MCF 10A (cell line): ENCODE measurements at regions not wholly inside any gene's neighbourhood (a gene's known extent, or its start where the extent isn't known, plus 50 kb on each side); places are given as distances from the start of the nearest gene placed in this dataset.

Experiments used
- BruUV-seq: library from RNA; stranded (reverse); fragments of 400-500 nt; replicated peaks from 2 replicates; lab custom pipeline; 2021; lab: Mats Ljungman, UMichigan
- CTCF ChIA-PET: fragments of 300-600 bp; sonication (Branson Sonifier 250); formaldehyde crosslinking; extraction: SDS; loops from one replicate; lab custom pipeline; 2021; ENCODE audit warnings: antibody characterized with exemption, inconsistent platforms; lab: Yijun Ruan, JAX
- POLR2A ChIA-PET: fragments of 300-600, 350-650 bp; sonication (Branson Sonifier 250); formaldehyde crosslinking; extraction: SDS; loops from one replicate; lab custom pipeline; 2020; ENCODE audit warnings: antibody characterized with exemption, inconsistent platforms; lab: Yijun Ruan, JAX
- DNase-seq: peaks from one replicate; pipeline ENCODE4 v3.0.0-alpha.2; 2018; ENCODE audit not compliant: unreplicated experiment
- H3K27ac Mint-ChIP-seq: one replicate; pipeline ENCODE4 v1.8.0; 2022; ENCODE audit warnings: mild to moderate bottlenecking, low read depth, mixed read lengths; ENCODE audit not compliant: unreplicated experiment
- H3K27me3 Mint-ChIP-seq: one replicate; pipeline ENCODE4 v1.8.0; 2022; ENCODE audit warnings: mixed read lengths; ENCODE audit not compliant: insufficient read depth, unreplicated experiment
- H3K36me3 Mint-ChIP-seq: one replicate; pipeline ENCODE4 v1.8.0; 2022; ENCODE audit warnings: mild to moderate bottlenecking, moderate library complexity, mixed read lengths; ENCODE audit not compliant: insufficient read depth, unreplicated experiment
- H3K4me1 Mint-ChIP-seq: one replicate; pipeline ENCODE4 v1.8.0; 2022; ENCODE audit warnings: mixed read lengths; ENCODE audit not compliant: insufficient read depth, unreplicated experiment
- H3K4me3 Mint-ChIP-seq: one replicate; pipeline ENCODE4 v1.8.0; 2022; ENCODE audit warnings: mild to moderate bottlenecking, moderate library complexity, mixed read lengths; ENCODE audit not compliant: unreplicated experiment
- H3K9me3 Mint-ChIP-seq: one replicate; pipeline ENCODE4 v1.8.0; 2022; ENCODE audit warnings: mixed read lengths; ENCODE audit not compliant: unreplicated experiment
- intact Hi-C: fragments of 100-400 bp; cut with micrococcal nuclease; formaldehyde crosslinking; loops from 2 replicates; pipeline ENCODE4 v1.14.1; 2022
- TF ChIP-seq, protein P1 (sequence below): fragments of 200-600 bp; IDR thresholded peaks from one replicate; pipeline ENCODE4 v1.8.0; 2022; ENCODE audit warnings: antibody characterized with exemption, mild to moderate bottlenecking; ENCODE audit not compliant: unreplicated experiment

DNA sequence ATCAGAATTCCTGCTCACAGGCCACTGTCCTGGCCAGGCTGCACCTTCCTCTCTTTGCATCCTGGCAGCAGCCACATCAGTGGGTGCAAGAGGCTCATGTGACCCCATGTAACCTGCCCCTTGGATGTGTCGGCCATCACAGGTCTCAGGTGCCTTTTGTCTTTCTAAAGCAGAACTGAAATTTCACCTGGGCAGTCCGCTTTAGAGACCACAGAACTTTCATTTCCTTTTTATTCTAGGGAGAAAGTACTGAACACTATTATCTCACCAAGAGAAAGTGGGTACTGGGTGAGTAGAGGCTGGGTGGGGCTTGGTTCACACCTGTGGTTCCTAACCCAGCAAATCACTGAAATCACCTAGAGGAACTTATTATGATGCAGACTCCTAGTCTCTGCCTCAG is 51.7 kb upstream of the NUP160 start:
- no peak overlapping the region for H3K4me3 Mint-ChIP-seq
- H3K27me3 Mint-ChIP-seq = no peaks in the 10 kb centered on the region
- no peak overlapping the region for H3K27ac Mint-ChIP-seq
- POLR2A ChIA-PET = no interaction called here
- TF ChIP-seq, protein P1, sequence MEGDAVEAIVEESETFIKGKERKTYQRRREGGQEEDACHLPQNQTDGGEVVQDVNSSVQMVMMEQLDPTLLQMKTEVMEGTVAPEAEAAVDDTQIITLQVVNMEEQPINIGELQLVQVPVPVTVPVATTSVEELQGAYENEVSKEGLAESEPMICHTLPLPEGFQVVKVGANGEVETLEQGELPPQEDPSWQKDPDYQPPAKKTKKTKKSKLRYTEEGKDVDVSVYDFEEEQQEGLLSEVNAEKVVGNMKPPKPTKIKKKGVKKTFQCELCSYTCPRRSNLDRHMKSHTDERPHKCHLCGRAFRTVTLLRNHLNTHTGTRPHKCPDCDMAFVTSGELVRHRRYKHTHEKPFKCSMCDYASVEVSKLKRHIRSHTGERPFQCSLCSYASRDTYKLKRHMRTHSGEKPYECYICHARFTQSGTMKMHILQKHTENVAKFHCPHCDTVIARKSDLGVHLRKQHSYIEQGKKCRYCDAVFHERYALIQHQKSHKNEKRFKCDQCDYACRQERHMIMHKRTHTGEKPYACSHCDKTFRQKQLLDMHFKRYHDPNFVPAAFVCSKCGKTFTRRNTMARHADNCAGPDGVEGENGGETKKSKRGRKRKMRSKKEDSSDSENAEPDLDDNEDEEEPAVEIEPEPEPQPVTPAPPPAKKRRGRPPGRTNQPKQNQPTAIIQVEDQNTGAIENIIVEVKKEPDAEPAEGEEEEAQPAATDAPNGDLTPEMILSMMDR = no peak
- no peaks in the 10 kb centered on the region for H3K4me1 Mint-ChIP-seq
- DNase-seq = no peak
- intact Hi-C loops = no loop called here
- no TSS peak for BruUV-seq
- CTCF ChIA-PET = interaction anchor here (0.5 to 0.8 kb wide), 2 partner anchors 13 to 531 kb away, joined by 3 read pairs; no protein-coding TSS in a partner anchor
- no peaks in the 10 kb centered on the region for H3K9me3 Mint-ChIP-seq
- no peaks in the 10 kb centered on the region for H3K36me3 Mint-ChIP-seq
